Activated naive CD8-positive, alpha-beta T cell treated with anti-CD3 and anti-CD28 coated beads, Interleukin-2, amount 50 U/mL, for 24 hours (primary cell): ENCODE measurements at regions not wholly inside any gene's neighbourhood (a gene's known extent, or its start where the extent isn't known, plus 50 kb on each side); places are given as distances from the start of the nearest gene placed in this dataset.
A peak's percentile ranks its signal among the peaks of the same experiment; 100 is the strongest.

ENCODE experiments used
- ATAC-seq: fragments of 150-1000 bp; cut with Tn5 transposase; one replicate; pipeline ENCODE4 v1.10.0; 2021
- DNase-seq: peaks from one replicate; pipeline ENCODE4 v3.0.0; 2021
- H3K27ac Mint-ChIP-seq: one replicate; pipeline ENCODE4 v1.8.0; 2021; ENCODE audit warnings: mild to moderate bottlenecking, mixed read lengths
- H3K27me3 Mint-ChIP-seq: one replicate; pipeline ENCODE4 v1.8.0; 2021; ENCODE audit warnings: mixed read lengths
- H3K36me3 Mint-ChIP-seq: one replicate; pipeline ENCODE4 v1.8.0; 2021; ENCODE audit warnings: low read depth, mixed read lengths
- H3K4me1 Mint-ChIP-seq: one replicate; pipeline ENCODE4 v1.8.0; 2021; ENCODE audit warnings: mixed read lengths
- H3K4me3 Mint-ChIP-seq: one replicate; pipeline ENCODE4 v1.8.0; 2021; ENCODE audit warnings: mild to moderate bottlenecking, moderate library complexity, mixed read lengths
- H3K9me3 Mint-ChIP-seq: one replicate; pipeline ENCODE4 v1.8.0; 2021; ENCODE audit warnings: mixed read lengths

GRCh38 chr20:17840423-17840822 lies 128.2 kb downstream of the SNX5 start:
- Mint-ChIP-seq H3K27ac (no peak overlapping the region), H3K9me3 (no peaks in the 10 kb centered on the region), H3K4me3 (no peak overlapping the region), H3K27me3 (no peaks in the 10 kb centered on the region), H3K4me1 (peaks cover 21% of the 10 kb centered on the region), H3K36me3 (no peaks in the 10 kb centered on the region)
- ATAC-seq (no peak), DNase-seq (no peak)

- H3K36me3 Mint-ChIP-seq = no peaks in the 10 kb centered on the region
- ATAC-seq = no peak
- H3K27ac Mint-ChIP-seq = no peak overlapping the region
- no peaks in the 10 kb centered on the region for H3K27me3 Mint-ChIP-seq
- H3K9me3 Mint-ChIP-seq = no peaks in the 10 kb centered on the region
- no peak overlapping the region for H3K4me3 Mint-ChIP-seq
- H3K4me1 Mint-ChIP-seq = peaks cover 10% of the 10 kb centered on the region
- DNase-seq = no peak
Observed at GRCh38 chr20:17838921-17839320, 129.7 kb downstream of the SNX5 start.

- no peak for ATAC-seq
- H3K4me1 Mint-ChIP-seq = peaks cover 4% of the 10 kb centered on the region
- H3K36me3 Mint-ChIP-seq = no peaks in the 10 kb centered on the region
- no peak for DNase-seq
- no peak overlapping the region for H3K4me3 Mint-ChIP-seq
- no peaks in the 10 kb centered on the region for H3K9me3 Mint-ChIP-seq
- no peak overlapping the region for H3K27ac Mint-ChIP-seq
- no peaks in the 10 kb centered on the region for H3K27me3 Mint-ChIP-seq
Observed at GRCh38 chr20:17837179-17837578, 131.4 kb downstream of the SNX5 start.

GRCh38 chr20:17836303-17836861 lies 132.2 kb downstream of the SNX5 start:
- no peak for DNase-seq
- H3K36me3 Mint-ChIP-seq = no peaks in the 10 kb centered on the region

GRCh38 chr20:17835934-17836300 lies 132.7 kb downstream of the SNX5 start:
- ATAC-seq (no peak), DNase-seq (no peak)
- Mint-ChIP-seq H3K27me3 (no peaks in the 10 kb centered on the region), H3K36me3 (no peaks in the 10 kb centered on the region), H3K27ac (no peak overlapping the region), H3K4me3 (no peak overlapping the region), H3K9me3 (no peaks in the 10 kb centered on the region), H3K4me1 (no peaks in the 10 kb centered on the region)

More at GRCh38 chr20:17836303-17836861, 132.2 kb downstream of the SNX5 start:
- Mint-ChIP-seq H3K4me3 (no peak overlapping the region), H3K4me1 (peaks cover 2% of the 10 kb centered on the region), H3K9me3 (no peaks in the 10 kb centered on the region), H3K27ac (no peak overlapping the region), H3K27me3 (no peaks in the 10 kb centered on the region)
- ATAC-seq = no peak

- no peaks in the 10 kb centered on the region for H3K36me3 Mint-ChIP-seq
- H3K27me3 Mint-ChIP-seq = no peaks in the 10 kb centered on the region
- no peaks in the 10 kb centered on the region for H3K4me1 Mint-ChIP-seq
- no peak for DNase-seq
- H3K27ac Mint-ChIP-seq = no peak overlapping the region
- ATAC-seq = no peak
- H3K9me3 Mint-ChIP-seq = no peaks in the 10 kb centered on the region
- no peak overlapping the region for H3K4me3 Mint-ChIP-seq
Observed at GRCh38 chr20:17835240-17835933, 133.2 kb downstream of the SNX5 start.

- H3K9me3 Mint-ChIP-seq = no peaks in the 10 kb centered on the region
- no peak for ATAC-seq
Observed at GRCh38 chr20:17834804-17835203, 133.8 kb downstream of the SNX5 start.

GRCh38 chr20:17833036-17833674 lies 133.4 kb downstream of the BANF2 start:
- Mint-ChIP-seq H3K4me3 (no peak overlapping the region), H3K4me1 (no peaks in the 10 kb centered on the region), H3K36me3 (no peaks in the 10 kb centered on the region), H3K27ac (no peak overlapping the region), H3K9me3 (no peaks in the 10 kb centered on the region), H3K27me3 (no peaks in the 10 kb centered on the region)
- ATAC-seq (no peak), DNase-seq (no peak)

More at GRCh38 chr20:17834804-17835203, 133.8 kb downstream of the SNX5 start:
- H3K36me3 Mint-ChIP-seq = no peaks in the 10 kb centered on the region
- no peaks in the 10 kb centered on the region for H3K4me1 Mint-ChIP-seq
- no peak overlapping the region for H3K4me3 Mint-ChIP-seq
- no peaks in the 10 kb centered on the region for H3K27me3 Mint-ChIP-seq
- H3K27ac Mint-ChIP-seq = no peak overlapping the region
- no peak for DNase-seq

- DNase-seq = no peak
- no peaks in the 10 kb centered on the region for H3K36me3 Mint-ChIP-seq
- H3K4me1 Mint-ChIP-seq = no peaks in the 10 kb centered on the region
- no peak overlapping the region for H3K4me3 Mint-ChIP-seq
- H3K27ac Mint-ChIP-seq = no peak overlapping the region
- ATAC-seq = no peak
- H3K9me3 Mint-ChIP-seq = no peaks in the 10 kb centered on the region
- H3K27me3 Mint-ChIP-seq = no peaks in the 10 kb centered on the region
Observed at GRCh38 chr20:17832236-17832915, 132.6 kb downstream of the BANF2 start.

- no peaks in the 10 kb centered on the region for H3K36me3 Mint-ChIP-seq
- ATAC-seq = no peak
- no peak overlapping the region for H3K27ac Mint-ChIP-seq
- H3K9me3 Mint-ChIP-seq = no peaks in the 10 kb centered on the region
- no peak overlapping the region for H3K4me3 Mint-ChIP-seq
- H3K4me1 Mint-ChIP-seq = peaks cover 13% of the 10 kb centered on the region
- no peak for DNase-seq
- H3K27me3 Mint-ChIP-seq = no peaks in the 10 kb centered on the region
Observed at GRCh38 chr20:17828598-17829144, 128.9 kb downstream of the BANF2 start.

- H3K27ac Mint-ChIP-seq = no peak overlapping the region
- ATAC-seq (no peak), DNase-seq (no peak)
- no peak overlapping the region for H3K4me3 Mint-ChIP-seq
- no peaks in the 10 kb centered on the region for H3K9me3 Mint-ChIP-seq
- H3K27me3 Mint-ChIP-seq = no peaks in the 10 kb centered on the region
- H3K36me3 Mint-ChIP-seq = no peaks in the 10 kb centered on the region
- peaks cover 13% of the 10 kb centered on the region for H3K4me1 Mint-ChIP-seq
Observed at GRCh38 chr20:17827759-17828559, 128.2 kb downstream of the BANF2 start.

- ATAC-seq (no peak), DNase-seq (no peak)
- Mint-ChIP-seq H3K27me3 (no peaks in the 10 kb centered on the region), H3K27ac (no peak overlapping the region), H3K36me3 (no peaks in the 10 kb centered on the region), H3K4me1 (peaks cover 13% of the 10 kb centered on the region), H3K9me3 (no peaks in the 10 kb centered on the region), H3K4me3 (no peak overlapping the region)
Observed at GRCh38 chr20:17827079-17827478, 127.3 kb downstream of the BANF2 start.

- H3K27me3 Mint-ChIP-seq = no peaks in the 10 kb centered on the region
- ATAC-seq (peak; percentile 92), DNase-seq (peak; percentile 32)
- H3K36me3 Mint-ChIP-seq = no peaks in the 10 kb centered on the region
- H3K9me3 Mint-ChIP-seq = no peaks in the 10 kb centered on the region
- no peak overlapping the region for H3K27ac Mint-ChIP-seq
- peaks cover 13% of the 10 kb centered on the region for H3K4me1 Mint-ChIP-seq
- no peak overlapping the region for H3K4me3 Mint-ChIP-seq
Observed at GRCh38 chr20:17825960-17826843, 126.4 kb downstream of the BANF2 start.
